ENCODE measurements at regions not wholly inside any gene's neighbourhood (a gene's known extent, or its start where the extent isn't known, plus 50 kb on each side); places are given as distances from the start of the nearest gene placed in this dataset.

DNA sequence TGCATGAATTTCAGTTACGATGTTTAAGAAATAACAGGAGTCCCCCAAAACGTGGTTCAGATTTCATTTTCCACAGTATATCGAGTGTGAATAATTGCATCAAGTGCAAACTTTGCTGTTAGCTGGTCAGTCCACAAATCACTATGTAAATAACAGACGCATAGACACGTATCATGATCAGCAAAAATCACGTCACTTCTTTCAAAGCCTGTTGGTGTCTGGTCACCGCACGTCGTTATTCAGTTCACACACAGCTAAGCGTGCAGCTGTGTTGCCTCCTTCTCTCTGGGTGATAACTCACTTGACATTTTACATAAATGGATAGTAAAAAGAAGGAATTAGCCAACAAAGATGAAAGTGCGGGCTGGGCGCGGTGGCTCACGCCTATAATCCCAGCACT lies 126.8 kb upstream of the MED13L start:
- no peak overlapping the region for H3K4me3 Mint-ChIP-seq
- peaks cover 13% of the 10 kb centered on the region for H3K27me3 Mint-ChIP-seq (ENCODE audit: low read depth, poor library complexity)
- H3K4me1 Mint-ChIP-seq = peaks cover 53% of the 10 kb centered on the region
- no peak for DNase-seq
- peaks cover 21% of the 10 kb centered on the region for H3K9me3 Mint-ChIP-seq
- H3K36me3 Mint-ChIP-seq (ENCODE audit: low read depth) = no peaks in the 10 kb centered on the region
- H3K27ac Mint-ChIP-seq = no peak overlapping the region
- no peak for TF ChIP-seq CTCF (IDR thresholded peaks at IDR 0.05)

GRCh38 chr12:116404913-116405611 lies 127.6 kb upstream of the MED13L start:
- peaks cover 56% of the 10 kb centered on the region for H3K4me1 Mint-ChIP-seq
- DNase-seq = no peak
- no peak overlapping the region for H3K27ac Mint-ChIP-seq
- peaks cover 13% of the 10 kb centered on the region for H3K27me3 Mint-ChIP-seq (ENCODE audit: low read depth, poor library complexity)
- no peaks in the 10 kb centered on the region for H3K36me3 Mint-ChIP-seq (ENCODE audit: low read depth)
- no peak overlapping the region for H3K4me3 Mint-ChIP-seq
- peaks cover 12% of the 10 kb centered on the region for H3K9me3 Mint-ChIP-seq
- TF ChIP-seq CTCF (IDR thresholded peaks at IDR 0.05) = no peak

DNA sequence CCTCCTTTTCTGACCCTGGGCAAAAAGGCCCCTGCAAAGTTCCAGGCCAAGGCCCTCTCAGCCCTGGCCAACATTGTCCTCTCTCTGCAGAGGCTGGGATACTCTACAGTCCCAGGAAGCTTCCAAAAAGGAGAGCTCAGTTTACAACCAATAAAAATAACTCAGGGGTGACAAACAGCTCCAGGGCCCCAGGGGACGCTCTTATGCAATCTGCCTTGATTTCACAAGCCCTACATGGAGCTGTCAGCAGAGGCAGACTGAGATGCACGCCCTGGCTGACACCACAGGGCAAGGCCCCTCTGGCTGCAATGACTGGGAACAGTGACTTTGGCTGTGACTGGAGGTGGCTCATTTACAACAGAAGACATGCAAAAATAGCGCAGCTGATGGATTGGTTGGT lies 129.0 kb upstream of the MED13L start:
- Mint-ChIP-seq H3K36me3 (ENCODE audit: low read depth) (no peaks in the 10 kb centered on the region), H3K9me3 (no peaks in the 10 kb centered on the region), H3K4me1 (peaks cover 58% of the 10 kb centered on the region), H3K4me3 (no peak overlapping the region), H3K27me3 (ENCODE audit: low read depth, poor library complexity) (peaks cover 12% of the 10 kb centered on the region), H3K27ac (peak overlapping the region; percentile 94)
- peak; percentile 76 for DNase-seq
- no peak for TF ChIP-seq CTCF (IDR thresholded peaks at IDR 0.05)

DNA sequence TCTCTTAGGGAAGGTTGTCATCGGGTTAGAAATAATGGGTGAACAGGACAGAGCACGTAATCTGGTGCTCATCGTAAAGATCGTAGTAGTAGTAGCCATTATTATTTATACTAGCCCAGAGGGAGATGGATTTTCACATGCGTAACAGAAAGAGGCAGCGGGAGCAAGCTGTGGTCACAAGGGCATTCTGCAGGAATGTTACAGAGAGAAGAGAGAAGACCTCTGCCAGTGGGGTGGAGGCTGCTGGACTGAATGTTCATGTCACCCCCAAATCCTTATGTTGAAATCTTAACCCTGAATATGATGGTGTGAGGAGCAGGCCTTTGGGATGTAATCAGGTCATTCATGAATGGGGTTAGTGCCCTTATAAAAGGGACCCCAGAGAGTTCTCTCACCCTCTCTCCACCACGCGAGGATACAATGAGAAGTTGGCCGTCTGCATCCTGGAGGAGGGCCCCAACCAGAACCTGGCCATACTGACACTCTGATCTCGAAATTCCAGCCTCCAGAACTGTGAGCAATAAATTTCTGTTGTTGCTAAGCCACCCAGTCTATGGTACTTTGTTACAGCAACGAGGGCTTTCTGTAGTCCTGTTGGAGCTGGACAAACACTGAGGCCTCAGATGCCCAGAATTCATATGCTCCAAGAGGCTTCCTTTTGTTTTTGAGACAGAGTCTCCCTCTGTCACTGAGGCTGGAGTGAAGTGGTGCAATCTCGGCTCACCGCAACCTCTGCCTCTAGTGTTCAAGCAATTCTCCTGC lies 131.2 kb upstream of the MED13L start:
- H3K4me1 Mint-ChIP-seq = peaks cover 45% of the 10 kb centered on the region
- H3K27ac Mint-ChIP-seq = peak overlapping the region; percentile 10
- no peak for DNase-seq
- H3K4me3 Mint-ChIP-seq = no peak overlapping the region
- no peaks in the 10 kb centered on the region for H3K9me3 Mint-ChIP-seq
- H3K27me3 Mint-ChIP-seq (ENCODE audit: low read depth, poor library complexity) = peaks cover 9% of the 10 kb centered on the region
- no peak for TF ChIP-seq CTCF (IDR thresholded peaks at IDR 0.05)
- H3K36me3 Mint-ChIP-seq (ENCODE audit: low read depth) = no peaks in the 10 kb centered on the region

DNA sequence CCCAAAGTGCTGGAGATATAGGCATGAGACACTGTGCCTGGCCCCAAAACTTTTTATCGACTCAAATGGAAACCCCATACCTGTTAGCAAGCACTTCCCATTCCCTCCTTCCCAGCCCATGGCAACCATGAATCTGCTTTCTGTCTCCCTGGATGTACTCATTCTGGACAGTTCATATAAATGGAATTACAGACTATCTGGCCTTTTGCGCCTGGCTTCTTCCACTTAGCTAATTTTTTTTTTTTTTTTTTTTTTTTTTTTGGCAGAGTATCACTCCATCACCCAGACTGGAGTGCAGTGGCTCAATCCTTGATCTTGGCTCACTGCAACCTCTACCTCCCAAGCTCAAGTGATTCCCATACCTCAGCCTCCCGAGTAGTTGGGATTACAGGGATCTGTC lies 134.5 kb upstream of the MED13L start:
- DNase-seq = no peak
- Mint-ChIP-seq H3K4me3 (no peak overlapping the region), H3K9me3 (no peaks in the 10 kb centered on the region), H3K27me3 (ENCODE audit: low read depth, poor library complexity) (no peaks in the 10 kb centered on the region), H3K27ac (no peak overlapping the region), H3K36me3 (ENCODE audit: low read depth) (no peaks in the 10 kb centered on the region), H3K4me1 (peaks cover 30% of the 10 kb centered on the region)
- TF ChIP-seq CTCF (IDR thresholded peaks at IDR 0.05) = no peak
